HepG2 (cell line): ENCODE measurements at regions not wholly inside any gene's neighbourhood (a gene's known extent, or its start where the extent isn't known, plus 50 kb on each side); places are given as distances from the start of the nearest gene placed in this dataset.

Source experiments
- ELF3 ChIP-seq: IDR thresholded peaks from 2 replicates; pipeline ENCODE4 v1.6.1; 2016; ENCODE audit warnings: missing genetic modification reagents, missing compliant biosample characterization
- HDAC2 ChIP-seq: sonication (generic); formaldehyde crosslinking; IDR thresholded peaks from 2 replicates; pipeline ENCODE4 v1.4.0; 2020; ENCODE audit warnings: missing genetic modification reagents
- MIER3 ChIP-seq: IDR thresholded peaks from 2 replicates; pipeline ENCODE4 v1.6.1; 2016; ENCODE audit warnings: missing compliant biosample characterization, borderline replicate concordance
- PHF21A ChIP-seq: sonication (generic); formaldehyde crosslinking; IDR thresholded peaks from 2 replicates; pipeline ENCODE4 v1.5.0; 2020; ENCODE audit warnings: mild to moderate bottlenecking, missing genetic modification reagents
- POLR2A ChIP-seq, 2 experiments: IDR thresholded peaks; 2 replicates each; pipeline ENCODE4 v1.6.1; 2011; ENCODE audit warnings: low read depth in 2 of 2, low read length in 2 of 2, mild to moderate bottlenecking in 1 of 2, moderate library complexity in 1 of 2; ENCODE audit not compliant: insufficient read depth in 1 of 2
- SMAD3 ChIP-seq: sonication (generic); formaldehyde crosslinking; IDR thresholded peaks from 2 replicates; pipeline ENCODE4 v1.4.0; 2020; ENCODE audit warnings: missing genetic modification reagents
- SNAPC2 ChIP-seq: sonication (generic); formaldehyde crosslinking; IDR thresholded peaks from 2 replicates; pipeline ENCODE4 v1.8.1; 2022; ENCODE audit warnings: mild to moderate bottlenecking, missing genetic modification reagents
- SOX6 ChIP-seq, 2 experiments: fragments of 450-650 bp in 1 of 2; sonication (generic) in 1 of 2; formaldehyde crosslinking in 1 of 2; IDR thresholded peaks; 2 replicates each; pipeline versions ENCODE4 v1.4.0 to v1.6.1; 2017 to 2020; ENCODE audit warnings: antibody characterized with exemption in 1 of 2, mild to moderate bottlenecking in 1 of 2, missing genetic modification reagents in 1 of 2
- TCF7 ChIP-seq: sonication (generic); IDR thresholded peaks from 2 replicates; pipeline ENCODE4 v1.6.1; 2016; ENCODE audit warnings: antibody characterized with exemption, low read depth
- ZFAT ChIP-seq: sonication (generic); formaldehyde crosslinking; conservative IDR thresholded peaks from 2 replicates; pipeline ENCODE4 v1.8.1; 2023; ENCODE audit warnings: missing genetic modification reagents, inconsistent platforms
- ZNF709 ChIP-seq: sonication (generic); formaldehyde crosslinking; IDR thresholded peaks from 2 replicates; pipeline ENCODE4 v1.5.0; 2020; ENCODE audit warnings: mild to moderate bottlenecking, missing genetic modification reagents
- ZNF746 ChIP-seq: sonication (generic); formaldehyde crosslinking; IDR thresholded peaks from 2 replicates; pipeline ENCODE4 v1.8.0; 2022; ENCODE audit warnings: mild to moderate bottlenecking, missing genetic modification reagents
- TF ChIP-seq, protein P1 (sequence below): sonication (generic); formaldehyde crosslinking; IDR thresholded peaks from 2 replicates; pipeline ENCODE4 v1.5.1; 2020; ENCODE audit warnings: mild to moderate bottlenecking, missing genetic modification reagents, moderate library complexity
- TF ChIP-seq, protein P2 (sequence below): sonication (generic); formaldehyde crosslinking; IDR thresholded peaks from 2 replicates; pipeline ENCODE4 v1.4.0; 2020; ENCODE audit warnings: low read depth, mild to moderate bottlenecking, missing genetic modification reagents
- TF ChIP-seq, protein P3 (sequence below): sonication (generic); formaldehyde crosslinking; IDR thresholded peaks from 2 replicates; pipeline ENCODE4 v1.5.1; 2020; ENCODE audit warnings: mild to moderate bottlenecking, moderate library complexity, missing genetic modification reagents
- TF ChIP-seq, protein P4 (sequence below): sonication (generic); formaldehyde crosslinking; IDR thresholded peaks from 2 replicates; pipeline ENCODE4 v1.8.0; 2022; ENCODE audit warnings: mild to moderate bottlenecking, missing genetic modification reagents; ENCODE audit not compliant: insufficient replicate concordance
- TF ChIP-seq, protein P5 (sequence below): sonication (generic); formaldehyde crosslinking; IDR thresholded peaks from 2 replicates; pipeline ENCODE4 v1.4.0; 2020; ENCODE audit warnings: missing genetic modification reagents
- TF ChIP-seq, protein P6 (sequence below): sonication (generic); formaldehyde crosslinking; IDR thresholded peaks from 2 replicates; pipeline ENCODE4 v1.5.1; 2020; ENCODE audit warnings: missing genetic modification reagents, mild to moderate bottlenecking, borderline replicate concordance

DNA sequence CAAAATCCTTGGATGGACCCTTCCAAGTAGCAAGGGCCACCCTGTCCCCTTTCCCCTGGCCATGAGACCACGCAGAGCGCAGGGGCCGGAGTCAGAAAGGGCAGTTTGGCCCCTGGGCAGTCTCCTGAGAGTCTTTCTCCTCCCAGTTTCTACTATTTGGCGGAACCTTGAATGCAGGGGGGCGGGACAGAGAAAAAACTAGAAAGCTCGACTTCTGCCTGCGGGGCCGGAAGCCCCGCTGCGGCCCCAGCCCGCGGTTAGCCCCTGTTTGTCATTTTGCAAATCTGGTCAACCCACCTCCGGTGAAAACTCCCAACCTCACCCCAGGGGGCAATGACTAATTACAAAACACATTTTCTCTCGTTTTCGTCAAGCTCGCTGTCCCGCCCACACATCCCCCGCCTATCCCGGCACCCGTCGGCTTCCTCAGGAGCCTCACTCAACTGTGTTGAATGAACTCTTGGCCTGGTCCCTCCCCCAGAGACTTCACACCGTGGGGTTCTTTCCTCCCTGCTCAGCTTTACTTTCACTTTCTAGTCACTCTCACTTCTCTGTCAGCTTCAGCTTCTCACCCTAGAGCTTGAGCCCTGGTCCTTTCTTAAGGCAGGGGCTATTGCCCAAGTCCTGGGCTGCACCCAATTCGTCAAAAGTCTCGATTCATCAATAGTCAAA lies 66.7 kb downstream of the IRF2BPL start (continued):
- TF ChIP-seq, protein P1, sequence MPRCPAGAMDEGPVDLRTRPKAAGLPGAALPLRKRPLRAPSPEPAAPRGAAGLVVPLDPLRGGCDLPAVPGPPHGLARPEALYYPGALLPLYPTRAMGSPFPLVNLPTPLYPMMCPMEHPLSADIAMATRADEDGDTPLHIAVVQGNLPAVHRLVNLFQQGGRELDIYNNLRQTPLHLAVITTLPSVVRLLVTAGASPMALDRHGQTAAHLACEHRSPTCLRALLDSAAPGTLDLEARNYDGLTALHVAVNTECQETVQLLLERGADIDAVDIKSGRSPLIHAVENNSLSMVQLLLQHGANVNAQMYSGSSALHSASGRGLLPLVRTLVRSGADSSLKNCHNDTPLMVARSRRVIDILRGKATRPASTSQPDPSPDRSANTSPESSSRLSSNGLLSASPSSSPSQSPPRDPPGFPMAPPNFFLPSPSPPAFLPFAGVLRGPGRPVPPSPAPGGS (CRISPR knock-in tag), result peak; percentile 67; the same call in 1 of the 2 replicates
- TF ChIP-seq ZNF746 (CRISPR knock-in tag), result peak; percentile 76
- peak; percentile 93 for TF ChIP-seq PHF21A (CRISPR knock-in tag)
- peak; percentile 59; the same call in 1 of the 2 replicates for TF ChIP-seq HDAC2 (CRISPR knock-in tag)
- TF ChIP-seq POLR2A (IDR thresholded peaks at IDR 0.05; ENCODE audit: insufficient read depth in 1 of 2, low read depth in 2 of 2, low read length in 2 of 2), result peak; percentile 20 to 27; a peak in 1 of 4 replicates
- TF ChIP-seq, protein P2, sequence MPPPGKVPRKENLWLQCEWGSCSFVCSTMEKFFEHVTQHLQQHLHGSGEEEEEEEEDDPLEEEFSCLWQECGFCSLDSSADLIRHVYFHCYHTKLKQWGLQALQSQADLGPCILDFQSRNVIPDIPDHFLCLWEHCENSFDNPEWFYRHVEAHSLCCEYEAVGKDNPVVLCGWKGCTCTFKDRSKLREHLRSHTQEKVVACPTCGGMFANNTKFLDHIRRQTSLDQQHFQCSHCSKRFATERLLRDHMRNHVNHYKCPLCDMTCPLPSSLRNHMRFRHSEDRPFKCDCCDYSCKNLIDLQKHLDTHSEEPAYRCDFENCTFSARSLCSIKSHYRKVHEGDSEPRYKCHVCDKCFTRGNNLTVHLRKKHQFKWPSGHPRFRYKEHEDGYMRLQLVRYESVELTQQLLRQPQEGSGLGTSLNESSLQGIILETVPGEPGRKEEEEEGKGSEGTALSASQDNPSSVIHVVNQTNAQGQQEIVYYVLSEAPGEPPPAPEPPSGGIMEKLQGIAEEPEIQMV (CRISPR knock-in tag), result peak; percentile 52; the same call in 1 of the 2 replicates
- TF ChIP-seq SMAD3 (CRISPR knock-in tag), result 0 out of 2 replicates have a peak, but pooled peaks have one; percentile 21
- TF ChIP-seq ZNF709 (CRISPR knock-in tag), result no peak
- TF ChIP-seq, protein P3, sequence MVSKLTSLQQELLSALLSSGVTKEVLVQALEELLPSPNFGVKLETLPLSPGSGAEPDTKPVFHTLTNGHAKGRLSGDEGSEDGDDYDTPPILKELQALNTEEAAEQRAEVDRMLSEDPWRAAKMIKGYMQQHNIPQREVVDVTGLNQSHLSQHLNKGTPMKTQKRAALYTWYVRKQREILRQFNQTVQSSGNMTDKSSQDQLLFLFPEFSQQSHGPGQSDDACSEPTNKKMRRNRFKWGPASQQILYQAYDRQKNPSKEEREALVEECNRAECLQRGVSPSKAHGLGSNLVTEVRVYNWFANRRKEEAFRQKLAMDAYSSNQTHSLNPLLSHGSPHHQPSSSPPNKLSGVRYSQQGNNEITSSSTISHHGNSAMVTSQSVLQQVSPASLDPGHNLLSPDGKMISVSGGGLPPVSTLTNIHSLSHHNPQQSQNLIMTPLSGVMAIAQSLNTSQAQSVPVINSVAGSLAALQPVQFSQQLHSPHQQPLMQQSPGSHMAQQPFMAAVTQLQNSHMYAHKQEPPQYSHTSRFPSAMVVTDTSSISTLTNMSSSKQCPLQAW, result 0 out of 2 replicates have a peak, but pooled peaks have one; percentile 29
- TF ChIP-seq, protein P4, sequence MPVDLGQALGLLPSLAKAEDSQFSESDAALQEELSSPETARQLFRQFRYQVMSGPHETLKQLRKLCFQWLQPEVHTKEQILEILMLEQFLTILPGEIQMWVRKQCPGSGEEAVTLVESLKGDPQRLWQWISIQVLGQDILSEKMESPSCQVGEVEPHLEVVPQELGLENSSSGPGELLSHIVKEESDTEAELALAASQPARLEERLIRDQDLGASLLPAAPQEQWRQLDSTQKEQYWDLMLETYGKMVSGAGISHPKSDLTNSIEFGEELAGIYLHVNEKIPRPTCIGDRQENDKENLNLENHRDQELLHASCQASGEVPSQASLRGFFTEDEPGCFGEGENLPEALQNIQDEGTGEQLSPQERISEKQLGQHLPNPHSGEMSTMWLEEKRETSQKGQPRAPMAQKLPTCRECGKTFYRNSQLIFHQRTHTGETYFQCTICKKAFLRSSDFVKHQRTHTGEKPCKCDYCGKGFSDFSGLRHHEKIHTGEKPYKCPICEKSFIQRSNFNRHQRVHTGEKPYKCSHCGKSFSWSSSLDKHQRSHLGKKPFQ (CRISPR knock-in tag), result peak; percentile 100
- TF ChIP-seq, protein P5, sequence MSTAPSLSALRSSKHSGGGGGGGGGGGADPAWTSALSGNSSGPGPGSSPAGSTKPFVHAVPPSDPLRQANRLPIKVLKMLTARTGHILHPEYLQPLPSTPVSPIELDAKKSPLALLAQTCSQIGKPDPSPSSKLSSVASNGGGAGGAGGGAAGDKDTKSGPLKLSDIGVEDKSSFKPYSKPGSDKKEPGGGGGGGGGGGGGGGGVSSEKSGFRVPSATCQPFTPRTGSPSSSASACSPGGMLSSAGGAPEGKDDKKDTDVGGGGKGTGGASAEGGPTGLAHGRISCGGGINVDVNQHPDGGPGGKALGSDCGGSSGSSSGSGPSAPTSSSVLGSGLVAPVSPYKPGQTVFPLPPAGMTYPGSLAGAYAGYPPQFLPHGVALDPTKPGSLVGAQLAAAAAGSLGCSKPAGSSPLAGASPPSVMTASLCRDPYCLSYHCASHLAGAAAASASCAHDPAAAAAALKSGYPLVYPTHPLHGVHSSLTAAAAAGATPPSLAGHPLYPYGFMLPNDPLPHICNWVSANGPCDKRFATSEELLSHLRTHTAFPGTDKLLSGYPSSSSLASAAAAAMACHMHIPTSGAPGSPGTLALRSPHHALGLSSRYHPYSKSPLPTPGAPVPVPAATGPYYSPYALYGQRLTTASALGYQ (CRISPR knock-in tag), result peak; percentile 48; the same call in 1 of the 2 replicates
- no peak for TF ChIP-seq SOX6 (IDR thresholded peaks at IDR 0.05)
- TF ChIP-seq SOX6 (CRISPR knock-in tag; IDR thresholded peaks at IDR 0.05), result peak; percentile 51; the same call in 1 of the 2 replicates
- TF ChIP-seq, protein P6, sequence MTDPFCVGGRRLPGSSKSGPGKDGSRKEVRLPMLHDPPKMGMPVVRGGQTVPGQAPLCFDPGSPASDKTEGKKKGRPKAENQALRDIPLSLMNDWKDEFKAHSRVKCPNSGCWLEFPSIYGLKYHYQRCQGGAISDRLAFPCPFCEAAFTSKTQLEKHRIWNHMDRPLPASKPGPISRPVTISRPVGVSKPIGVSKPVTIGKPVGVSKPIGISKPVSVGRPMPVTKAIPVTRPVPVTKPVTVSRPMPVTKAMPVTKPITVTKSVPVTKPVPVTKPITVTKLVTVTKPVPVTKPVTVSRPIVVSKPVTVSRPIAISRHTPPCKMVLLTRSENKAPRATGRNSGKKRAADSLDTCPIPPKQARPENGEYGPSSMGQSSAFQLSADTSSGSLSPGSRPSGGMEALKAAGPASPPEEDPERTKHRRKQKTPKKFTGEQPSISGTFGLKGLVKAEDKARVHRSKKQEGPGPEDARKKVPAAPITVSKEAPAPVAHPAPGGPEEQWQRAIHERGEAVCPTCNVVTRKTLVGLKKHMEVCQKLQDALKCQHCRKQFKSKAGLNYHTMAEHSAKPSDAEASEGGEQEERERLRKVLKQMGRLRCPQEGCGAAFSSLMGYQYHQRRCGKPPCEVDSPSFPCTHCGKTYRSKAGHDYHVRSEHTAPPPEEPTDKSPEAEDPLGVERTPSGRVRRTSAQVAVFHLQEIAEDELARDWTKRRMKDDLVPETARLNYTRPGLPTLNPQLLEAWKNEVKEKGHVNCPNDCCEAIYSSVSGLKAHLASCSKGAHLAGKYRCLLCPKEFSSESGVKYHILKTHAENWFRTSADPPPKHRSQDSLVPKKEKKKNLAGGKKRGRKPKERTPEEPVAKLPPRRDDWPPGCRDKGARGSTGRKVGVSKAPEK, result no peak
- TF ChIP-seq ELF3 (CRISPR knock-in tag), result no peak
- TF ChIP-seq MIER3 (CRISPR knock-in tag), result peak; percentile 18; the same call in 1 of the 2 replicates
- no peak for TF ChIP-seq ZFAT (CRISPR knock-in tag)
- 0 out of 2 replicates have a peak, but pooled peaks have one; percentile 39 for TF ChIP-seq SNAPC2
- TF ChIP-seq TCF7, result peak; percentile 42
